Thymus (tissue), 11 donors: ENCODE measurements at regions not wholly inside any gene's neighbourhood (a gene's known extent, or its start where the extent isn't known, plus 50 kb on each side); places are given as distances from the start of the nearest gene placed in this dataset.

Experiments used
- DNase-seq, 9 donors: peaks; one replicate each; pipeline ENCODE4 v3.0.0-alpha.2; 2013; ENCODE audit warnings: low spot score in 9 of 9, low read depth in 6 of 9, missing footprints in 1 of 9
- H3K27ac ChIP-seq, 2 donors: one replicate each; pipeline ENCODE4 v1.5.1; 2013; ENCODE audit warnings: control low read depth in 1 of 2, low read depth in 1 of 2, low read length in 1 of 2, mild to moderate bottlenecking in 1 of 2, moderate library complexity in 1 of 2
- H3K27me3 ChIP-seq, 2 donors: one replicate each; pipeline ENCODE4 v1.5.1; 2013; ENCODE audit warnings: low read length in 1 of 2; ENCODE audit not compliant: control insufficient read depth in 2 of 2, insufficient read depth in 1 of 2
- H3K36me3 ChIP-seq, 2 donors: one replicate each; pipeline ENCODE4 v1.5.1; 2013; ENCODE audit warnings: low read length in 1 of 2, mild to moderate bottlenecking in 1 of 2, moderate library complexity in 1 of 2; ENCODE audit not compliant: control insufficient read depth in 2 of 2, insufficient read depth in 2 of 2
- H3K4me1 ChIP-seq, 2 donors: one replicate each; pipeline ENCODE4 v1.5.1; 2013; ENCODE audit warnings: low read length in 2 of 2; ENCODE audit not compliant: control insufficient read depth in 2 of 2, insufficient read depth in 2 of 2
- H3K4me3 ChIP-seq, 2 donors: one replicate each; pipeline ENCODE4 v1.5.1; 2013; ENCODE audit warnings: low read length in 2 of 2, control low read depth in 1 of 2, mild to moderate bottlenecking in 1 of 2
- H3K9me3 ChIP-seq, 2 donors: one replicate each; pipeline ENCODE4 v1.5.1; 2013; ENCODE audit warnings: low read length in 1 of 2, mild to moderate bottlenecking in 1 of 2; ENCODE audit not compliant: control insufficient read depth in 2 of 2, insufficient read depth in 1 of 2
- WGBS: extraction: QIAGEN DNeasy Blood & Tissue Kit; methylation state at CpG from one replicate; pipeline ENCODE4 v1.1.7; 2013; 5-methylcytosine and 5-hydroxymethylcytosine counted together
- donor health status: healthy.

- Histone ChIP-seq H3K36me3 (no peaks in the 10 kb centered on the region), H3K27ac (no peak overlapping the region), H3K27me3 (no peaks in the 10 kb centered on the region), H3K9me3 (no peaks in the 10 kb centered on the region), H3K4me3 (no peak overlapping the region), H3K4me1 (no peaks in the 10 kb centered on the region)
- WGBS, result 97% methylated on average over 6 of the region's 6 CpGs
- no peak for DNase-seq
Measured at GRCh38 chr6:2404211-2404929, 159.0 kb upstream of the GMDS start.

- 96% methylated on average over 4 of the region's 4 CpGs for WGBS
- Histone ChIP-seq H3K36me3 (no peaks in the 10 kb centered on the region), H3K4me3 (no peak overlapping the region), H3K4me1 (no peaks in the 10 kb centered on the region), H3K27ac (no peak overlapping the region), H3K27me3 (no peaks in the 10 kb centered on the region), H3K9me3 (no peaks in the 10 kb centered on the region)
- no peak for DNase-seq
Measured at GRCh38 chr6:2403546-2403945, 158.1 kb upstream of the GMDS start.

- no peak for DNase-seq
- Histone ChIP-seq H3K9me3 (peaks cover 0 to 4% of the 10 kb centered on the region in 2 donors), H3K27me3 (no peaks in the 10 kb centered on the region), H3K36me3 (no peaks in the 10 kb centered on the region), H3K4me3 (no peak overlapping the region), H3K27ac (no peak overlapping the region), H3K4me1 (no peaks in the 10 kb centered on the region)
- 94% methylated on average over 15 of the region's 15 CpGs for WGBS
Measured at GRCh38 chr6:2396846-2397630, 151.6 kb upstream of the GMDS start.

- Histone ChIP-seq H3K9me3 (peaks cover 0 to 4% of the 10 kb centered on the region in 2 donors), H3K27ac (no peak overlapping the region), H3K36me3 (no peaks in the 10 kb centered on the region), H3K4me1 (no peaks in the 10 kb centered on the region), H3K27me3 (no peaks in the 10 kb centered on the region), H3K4me3 (no peak overlapping the region)
- DNase-seq, result no peak
- 90% methylated on average over 6 of the region's 6 CpGs for WGBS
Measured at GRCh38 chr6:2396042-2396657, 150.7 kb upstream of the GMDS start.

- Histone ChIP-seq H3K4me3 (no peak overlapping the region), H3K27ac (no peak overlapping the region), H3K4me1 (no peaks in the 10 kb centered on the region), H3K9me3 (no peaks in the 10 kb centered on the region), H3K27me3 (no peaks in the 10 kb centered on the region), H3K36me3 (no peaks in the 10 kb centered on the region)
- WGBS, result 93% methylated on average over 11 of the region's 11 CpGs
- no peak for DNase-seq
Measured at GRCh38 chr6:2388554-2389324, 143.3 kb upstream of the GMDS start.

- Histone ChIP-seq H3K27ac (no peak overlapping the region), H3K4me1 (no peaks in the 10 kb centered on the region), H3K4me3 (no peak overlapping the region), H3K36me3 (no peaks in the 10 kb centered on the region), H3K27me3 (no peaks in the 10 kb centered on the region), H3K9me3 (no peaks in the 10 kb centered on the region)
- no peak for DNase-seq
- 97% methylated on average over 3 of the region's 3 CpGs for WGBS
Measured at GRCh38 chr6:2387445-2387844, 142.0 kb upstream of the GMDS start.

- H3K27ac ChIP-seq, result no peak overlapping the region
- H3K27me3 ChIP-seq, result no peaks in the 10 kb centered on the region
- no peaks in the 10 kb centered on the region for H3K4me1 ChIP-seq
- no peaks in the 10 kb centered on the region for H3K9me3 ChIP-seq
- no peaks in the 10 kb centered on the region for H3K36me3 ChIP-seq
- WGBS, result 97% methylated on average over 9 of the region's 9 CpGs
- no peak for DNase-seq
- H3K4me3 ChIP-seq, result no peak overlapping the region
Measured at GRCh38 chr6:2385471-2385983, 140.1 kb upstream of the GMDS start.

GRCh38 chr6:2384528-2384927, 139.1 kb upstream of the GMDS start:
- Histone ChIP-seq H3K4me3 (no peak overlapping the region), H3K27ac (no peak overlapping the region), H3K4me1 (no peaks in the 10 kb centered on the region), H3K36me3 (no peaks in the 10 kb centered on the region), H3K9me3 (no peaks in the 10 kb centered on the region), H3K27me3 (no peaks in the 10 kb centered on the region)
- no peak for DNase-seq
- 96% methylated on average over 3 of the region's 3 CpGs for WGBS
